ENCODE measurements at regions not wholly inside any gene's neighbourhood (a gene's known extent, or its start where the extent isn't known, plus 50 kb on each side); places are given as distances from the start of the nearest gene placed in this dataset.

DNA sequence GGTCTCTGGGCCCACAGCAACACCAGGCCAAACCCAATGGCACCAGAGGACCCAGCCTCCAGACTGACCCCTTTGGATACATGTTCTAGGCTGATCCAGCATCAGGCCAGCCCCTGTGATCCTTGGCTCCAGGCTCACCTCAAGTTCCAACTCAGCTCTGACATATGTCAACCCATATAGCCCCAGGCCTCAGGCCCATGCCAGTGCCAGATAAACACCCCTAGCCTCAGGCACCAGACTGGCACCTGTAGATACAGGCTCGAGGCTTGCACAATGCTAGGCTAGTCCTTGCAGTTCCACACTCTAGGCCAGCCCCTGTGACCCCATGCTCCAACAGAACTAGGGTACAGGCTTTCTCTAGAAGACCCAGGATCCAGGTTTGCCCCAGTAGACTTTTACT, 287.5 kb downstream of the KCNC2 start:
- TF ChIP-seq NFYB (IDR thresholded peaks at IDR 0.05; ENCODE audit: insufficient read depth, low read depth, low read length) (no peak), MXI1 (IDR thresholded peaks at IDR 0.05; ENCODE audit: low read depth, low read length) (no peak), TAF1 (IDR thresholded peaks at IDR 0.05; ENCODE audit: borderline replicate concordance, low read depth, low read length) (no peak), POLR2AphosphoS5 (IDR thresholded peaks at IDR 0.05; ENCODE audit: low read length) (no peak), POLR2A (IDR thresholded peaks at IDR 0.05; ENCODE audit: low read depth, low read length) (no peak)
- TF ChIP-seq, protein P1, sequence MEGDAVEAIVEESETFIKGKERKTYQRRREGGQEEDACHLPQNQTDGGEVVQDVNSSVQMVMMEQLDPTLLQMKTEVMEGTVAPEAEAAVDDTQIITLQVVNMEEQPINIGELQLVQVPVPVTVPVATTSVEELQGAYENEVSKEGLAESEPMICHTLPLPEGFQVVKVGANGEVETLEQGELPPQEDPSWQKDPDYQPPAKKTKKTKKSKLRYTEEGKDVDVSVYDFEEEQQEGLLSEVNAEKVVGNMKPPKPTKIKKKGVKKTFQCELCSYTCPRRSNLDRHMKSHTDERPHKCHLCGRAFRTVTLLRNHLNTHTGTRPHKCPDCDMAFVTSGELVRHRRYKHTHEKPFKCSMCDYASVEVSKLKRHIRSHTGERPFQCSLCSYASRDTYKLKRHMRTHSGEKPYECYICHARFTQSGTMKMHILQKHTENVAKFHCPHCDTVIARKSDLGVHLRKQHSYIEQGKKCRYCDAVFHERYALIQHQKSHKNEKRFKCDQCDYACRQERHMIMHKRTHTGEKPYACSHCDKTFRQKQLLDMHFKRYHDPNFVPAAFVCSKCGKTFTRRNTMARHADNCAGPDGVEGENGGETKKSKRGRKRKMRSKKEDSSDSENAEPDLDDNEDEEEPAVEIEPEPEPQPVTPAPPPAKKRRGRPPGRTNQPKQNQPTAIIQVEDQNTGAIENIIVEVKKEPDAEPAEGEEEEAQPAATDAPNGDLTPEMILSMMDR (IDR thresholded peaks at IDR 0.05 in 2 of 3, conservative IDR thresholded peaks at IDR 0.05 in 1 of 3; ENCODE audit: control insufficient read depth in 2 of 3, extremely low read depth in 1 of 3, insufficient read depth in 1 of 3, low read depth in 3 of 3, low read length in 3 of 3): no peak
- TF ChIP-seq, protein P2, sequence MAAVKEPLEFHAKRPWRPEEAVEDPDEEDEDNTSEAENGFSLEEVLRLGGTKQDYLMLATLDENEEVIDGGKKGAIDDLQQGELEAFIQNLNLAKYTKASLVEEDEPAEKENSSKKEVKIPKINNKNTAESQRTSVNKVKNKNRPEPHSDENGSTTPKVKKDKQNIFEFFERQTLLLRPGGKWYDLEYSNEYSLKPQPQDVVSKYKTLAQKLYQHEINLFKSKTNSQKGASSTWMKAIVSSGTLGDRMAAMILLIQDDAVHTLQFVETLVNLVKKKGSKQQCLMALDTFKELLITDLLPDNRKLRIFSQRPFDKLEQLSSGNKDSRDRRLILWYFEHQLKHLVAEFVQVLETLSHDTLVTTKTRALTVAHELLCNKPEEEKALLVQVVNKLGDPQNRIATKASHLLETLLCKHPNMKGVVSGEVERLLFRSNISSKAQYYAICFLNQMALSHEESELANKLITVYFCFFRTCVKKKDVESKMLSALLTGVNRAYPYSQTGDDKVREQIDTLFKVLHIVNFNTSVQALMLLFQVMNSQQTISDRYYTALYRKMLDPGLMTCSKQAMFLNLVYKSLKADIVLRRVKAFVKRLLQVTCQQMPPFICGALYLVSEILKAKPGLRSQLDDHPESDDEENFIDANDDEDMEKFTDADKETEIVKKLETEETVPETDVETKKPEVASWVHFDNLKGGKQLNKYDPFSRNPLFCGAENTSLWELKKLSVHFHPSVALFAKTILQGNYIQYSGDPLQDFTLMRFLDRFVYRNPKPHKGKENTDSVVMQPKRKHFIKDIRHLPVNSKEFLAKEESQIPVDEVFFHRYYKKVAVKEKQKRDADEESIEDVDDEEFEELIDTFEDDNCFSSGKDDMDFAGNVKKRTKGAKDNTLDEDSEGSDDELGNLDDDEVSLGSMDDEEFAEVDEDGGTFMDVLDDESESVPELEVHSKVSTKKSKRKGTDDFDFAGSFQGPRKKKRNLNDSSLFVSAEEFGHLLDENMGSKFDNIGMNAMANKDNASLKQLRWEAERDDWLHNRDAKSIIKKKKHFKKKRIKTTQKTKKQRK (IDR thresholded peaks at IDR 0.05; ENCODE audit: low read depth, low read length): no peak
- TF ChIP-seq, protein P3, sequence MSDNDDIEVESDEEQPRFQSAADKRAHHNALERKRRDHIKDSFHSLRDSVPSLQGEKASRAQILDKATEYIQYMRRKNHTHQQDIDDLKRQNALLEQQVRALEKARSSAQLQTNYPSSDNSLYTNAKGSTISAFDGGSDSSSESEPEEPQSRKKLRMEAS (IDR thresholded peaks at IDR 0.05; ENCODE audit: low read depth, low read length): no peak
